ENCODE measurements at regions not wholly inside any gene's neighbourhood (a gene's known extent, or its start where the extent isn't known, plus 50 kb on each side); places are given as distances from the start of the nearest gene placed in this dataset.

- no peak for DNase-seq
Observed at GRCh38 chr3:84885199-84885882, 73.4 kb upstream of the CADM2 start.

GRCh38 chr3:84891851-84892250 is 66.9 kb upstream of the CADM2 start:
- DNase-seq = peak; percentile 3

DNA sequence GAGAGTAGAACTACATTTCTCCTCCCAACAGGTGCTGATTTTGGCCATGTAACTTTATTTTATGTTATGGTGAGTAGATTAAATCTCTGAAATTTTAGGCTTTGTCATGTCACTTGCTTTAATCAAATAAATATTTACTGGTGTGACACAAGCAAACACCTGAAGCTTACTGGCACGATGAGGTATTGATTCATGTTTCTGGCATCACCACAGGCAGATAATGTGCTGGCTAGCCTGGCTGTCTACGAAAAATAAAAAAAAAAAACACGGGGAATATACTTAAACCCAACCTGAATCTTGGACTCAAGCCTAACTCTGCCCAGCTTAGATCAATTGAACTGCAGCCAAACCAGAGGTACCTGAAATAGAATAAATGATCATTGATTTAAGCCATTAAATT is 65.6 kb upstream of the CADM2 start:
- DNase-seq = no peak

GRCh38 chr3:84904212-84904611 is 54.6 kb upstream of the CADM2 start:
- no peak for DNase-seq

DNA sequence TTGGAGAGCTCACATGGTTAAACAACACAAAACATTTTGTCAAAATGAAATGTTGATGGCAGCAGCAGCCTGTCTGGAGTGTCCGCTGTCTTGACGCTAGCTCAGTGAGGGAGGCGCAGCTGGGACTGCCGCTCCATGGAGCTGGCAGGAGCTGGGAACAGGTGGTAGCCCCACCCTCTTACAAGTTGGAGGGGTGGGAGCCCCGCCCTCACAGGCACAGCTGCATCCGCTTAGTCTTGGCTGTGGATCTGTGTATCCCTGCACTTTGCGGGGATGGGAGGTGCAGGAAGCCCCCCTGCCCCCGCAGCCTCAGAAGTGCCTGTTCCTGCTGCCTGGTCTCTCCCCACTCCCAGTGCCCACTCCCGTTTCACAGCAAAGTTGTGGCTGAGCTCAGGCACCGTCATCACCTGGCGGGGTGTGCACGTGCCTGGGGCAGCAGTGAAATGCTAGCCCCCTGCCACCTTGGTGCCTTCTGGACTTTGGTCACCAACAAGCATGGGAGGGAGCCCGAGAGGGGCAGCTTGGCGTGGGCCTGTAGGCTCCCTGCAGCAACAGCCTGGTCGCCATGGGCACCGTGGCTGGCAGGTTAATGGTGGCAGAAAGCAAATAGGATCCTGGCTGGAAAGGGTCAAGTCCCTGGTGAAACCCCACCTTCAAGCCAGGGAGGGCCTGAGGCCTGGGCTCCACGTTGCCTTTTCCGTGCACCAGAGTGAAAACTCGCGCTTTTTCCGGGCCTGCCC is 53.8 kb upstream of the CADM2 start:
- no peak for DNase-seq

GRCh38 chr3:84905556-84905920 is 53.3 kb upstream of the CADM2 start:
- no peak for DNase-seq

- no peak for DNase-seq
Observed at GRCh38 chr3:84906065-84906464, 52.7 kb upstream of the CADM2 start.
